Vagina (tissue), 2 donors: ENCODE measurements at regions not wholly inside any gene's neighbourhood (a gene's known extent, or its start where the extent isn't known, plus 50 kb on each side); places are given as distances from the start of the nearest gene placed in this dataset.

Experiments used
- DNase-seq, 2 donors: peaks; one replicate each; pipeline ENCODE4 v3.0.0-alpha.2; 2017; ENCODE audit errors: extremely low spot score in 2 of 2
- H3K27ac ChIP-seq: fragments of 200-600 bp; sonication (generic); one replicate; pipeline ENCODE4 v1.5.1; 2019
- H3K27me3 ChIP-seq: fragments of 200-600 bp; sonication (generic); one replicate; pipeline ENCODE4 v1.5.1; 2019
- H3K36me3 ChIP-seq, 2 donors: fragments of 200-600 bp; sonication (generic); one replicate each; pipeline ENCODE4 v1.5.1; 2017 to 2019
- H3K4me1 ChIP-seq: fragments of 200-600 bp; sonication (generic); one replicate; pipeline ENCODE4 v1.5.1; 2019
- H3K4me3 ChIP-seq, 2 donors: fragments of 200-600 bp; sonication (generic); 1 replicate in 1 of 2; 2 replicates in 1 of 2; pipeline ENCODE4 v1.5.1; 2016 to 2019
- H3K9me3 ChIP-seq: fragments of 200-600 bp; sonication (generic); one replicate; pipeline ENCODE4 v1.5.1; 2019
- POLR2A ChIP-seq, 2 donors: fragments of 450-650 bp; IDR thresholded peaks; one replicate each; pipeline ENCODE4 v1.6.1; 2017; ENCODE audit warnings: antibody characterized with exemption in 2 of 2, mild to moderate bottlenecking in 2 of 2, moderate library complexity in 2 of 2
- POLR2AphosphoS5 ChIP-seq, 2 donors: sonication (generic); formaldehyde crosslinking; IDR thresholded peaks; one replicate each; pipeline ENCODE4 v1.9.0; 2017; ENCODE audit warnings: antibody characterized with exemption in 2 of 2, mild to moderate bottlenecking in 2 of 2, low read depth in 1 of 2; ENCODE audit not compliant: insufficient read depth in 1 of 2
- intact Hi-C: fragments of 100-400 bp; cut with DNase I; formaldehyde crosslinking; loops from one replicate; pipeline ENCODE4 v1.15.1; 2023
- TF ChIP-seq, protein P1 (sequence below), 3 experiments: fragments of 450-650 bp in 2 of 3; fragments of 200-600 bp in 1 of 3; sonication (generic) in 1 of 3; IDR thresholded peaks; one replicate each; pipeline ENCODE4 v1.5.1; 2017 to 2019; ENCODE audit warnings: antibody characterized with exemption in 3 of 3, mild to moderate bottlenecking in 2 of 3, moderate library complexity in 2 of 3

DNA sequence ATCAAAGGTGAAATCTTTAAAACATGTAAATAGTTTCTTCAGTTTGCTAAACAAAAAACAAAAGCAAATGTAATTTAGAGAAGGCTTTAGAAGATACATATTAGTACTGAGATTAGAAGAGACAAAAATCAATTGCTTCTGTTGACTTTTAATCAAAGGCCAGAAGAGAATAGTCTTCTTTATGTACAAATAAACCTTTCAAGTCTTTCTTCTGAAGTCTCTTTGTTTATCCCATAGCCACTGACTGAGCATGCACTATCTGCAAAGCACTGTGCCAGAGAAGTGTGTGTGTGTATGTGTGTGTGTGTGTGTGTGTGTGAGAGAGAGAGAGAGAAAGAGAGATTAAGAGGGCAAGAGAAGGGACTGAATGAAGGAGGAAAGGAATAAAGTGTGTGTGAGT lies 198.4 kb downstream of the GLUD2 start:
- Histone ChIP-seq H3K4me1 (no peaks in the 10 kb centered on the region), H3K27ac (no peak overlapping the region), H3K4me3 (no peak overlapping the region), H3K27me3 (no peaks in the 10 kb centered on the region), H3K9me3 (no peaks in the 10 kb centered on the region), H3K36me3 (no peaks in the 10 kb centered on the region)
- no peak for TF ChIP-seq POLR2A (IDR thresholded peaks at IDR 0.05)
- TF ChIP-seq, protein P1, sequence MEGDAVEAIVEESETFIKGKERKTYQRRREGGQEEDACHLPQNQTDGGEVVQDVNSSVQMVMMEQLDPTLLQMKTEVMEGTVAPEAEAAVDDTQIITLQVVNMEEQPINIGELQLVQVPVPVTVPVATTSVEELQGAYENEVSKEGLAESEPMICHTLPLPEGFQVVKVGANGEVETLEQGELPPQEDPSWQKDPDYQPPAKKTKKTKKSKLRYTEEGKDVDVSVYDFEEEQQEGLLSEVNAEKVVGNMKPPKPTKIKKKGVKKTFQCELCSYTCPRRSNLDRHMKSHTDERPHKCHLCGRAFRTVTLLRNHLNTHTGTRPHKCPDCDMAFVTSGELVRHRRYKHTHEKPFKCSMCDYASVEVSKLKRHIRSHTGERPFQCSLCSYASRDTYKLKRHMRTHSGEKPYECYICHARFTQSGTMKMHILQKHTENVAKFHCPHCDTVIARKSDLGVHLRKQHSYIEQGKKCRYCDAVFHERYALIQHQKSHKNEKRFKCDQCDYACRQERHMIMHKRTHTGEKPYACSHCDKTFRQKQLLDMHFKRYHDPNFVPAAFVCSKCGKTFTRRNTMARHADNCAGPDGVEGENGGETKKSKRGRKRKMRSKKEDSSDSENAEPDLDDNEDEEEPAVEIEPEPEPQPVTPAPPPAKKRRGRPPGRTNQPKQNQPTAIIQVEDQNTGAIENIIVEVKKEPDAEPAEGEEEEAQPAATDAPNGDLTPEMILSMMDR (IDR thresholded peaks at IDR 0.05), result no peak
- no peak for TF ChIP-seq POLR2AphosphoS5 (IDR thresholded peaks at IDR 0.05; ENCODE audit: insufficient read depth in 1 of 2, low read depth in 1 of 2)
- DNase-seq, result no peak
- intact Hi-C loops, result no loop called here

GRCh38 chrX:121254336-121254735 lies 206.9 kb downstream of the GLUD2 start:
- no peak overlapping the region for H3K4me3 ChIP-seq
- H3K36me3 ChIP-seq, result no peaks in the 10 kb centered on the region
- no peak overlapping the region for H3K27ac ChIP-seq
- H3K4me1 ChIP-seq, result no peaks in the 10 kb centered on the region
- no peaks in the 10 kb centered on the region for H3K9me3 ChIP-seq
- intact Hi-C loops, result no loop called here
- no peak for DNase-seq
- TF ChIP-seq POLR2A (IDR thresholded peaks at IDR 0.05) (no peak), POLR2AphosphoS5 (IDR thresholded peaks at IDR 0.05; ENCODE audit: insufficient read depth in 1 of 2, low read depth in 1 of 2) (no peak)
- TF ChIP-seq, protein P1 (IDR thresholded peaks at IDR 0.05), result no peak
- no peaks in the 10 kb centered on the region for H3K27me3 ChIP-seq

DNA sequence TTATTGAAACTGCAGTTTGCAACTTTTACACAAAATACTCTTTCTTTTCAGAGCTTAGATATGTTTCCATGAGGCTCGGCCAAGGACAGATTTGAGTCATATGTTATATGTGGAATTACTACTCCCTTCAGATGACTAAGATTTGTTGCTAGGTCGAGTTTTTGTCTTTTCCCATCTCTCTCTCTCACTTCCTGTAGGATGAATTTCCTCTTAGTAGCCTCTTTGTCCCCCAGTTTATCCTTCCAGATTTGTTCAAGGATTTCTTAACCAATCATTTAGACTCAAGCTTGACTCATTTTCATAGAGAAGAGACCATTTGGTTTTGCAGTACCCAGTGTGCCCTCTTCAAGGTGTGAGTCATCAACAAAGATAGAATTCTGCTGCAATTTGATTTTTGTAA lies 209.2 kb downstream of the GLUD2 start:
- Histone ChIP-seq H3K9me3 (no peaks in the 10 kb centered on the region), H3K4me1 (no peaks in the 10 kb centered on the region), H3K36me3 (no peaks in the 10 kb centered on the region), H3K4me3 (no peak overlapping the region), H3K27ac (no peak overlapping the region), H3K27me3 (no peaks in the 10 kb centered on the region)
- DNase-seq, result no peak
- intact Hi-C loops, result no loop called here
- TF ChIP-seq, protein P1 (IDR thresholded peaks at IDR 0.05), result no peak
- TF ChIP-seq POLR2A (IDR thresholded peaks at IDR 0.05) (no peak), POLR2AphosphoS5 (IDR thresholded peaks at IDR 0.05; ENCODE audit: insufficient read depth in 1 of 2, low read depth in 1 of 2) (no peak)

GRCh38 chrX:121258545-121258944 lies 211.1 kb downstream of the GLUD2 start:
- no peak for DNase-seq
- TF ChIP-seq, protein P1 (IDR thresholded peaks at IDR 0.05), result no peak
- no peak for TF ChIP-seq POLR2A (IDR thresholded peaks at IDR 0.05)
- no peak for TF ChIP-seq POLR2AphosphoS5 (IDR thresholded peaks at IDR 0.05; ENCODE audit: insufficient read depth in 1 of 2, low read depth in 1 of 2)

DNA sequence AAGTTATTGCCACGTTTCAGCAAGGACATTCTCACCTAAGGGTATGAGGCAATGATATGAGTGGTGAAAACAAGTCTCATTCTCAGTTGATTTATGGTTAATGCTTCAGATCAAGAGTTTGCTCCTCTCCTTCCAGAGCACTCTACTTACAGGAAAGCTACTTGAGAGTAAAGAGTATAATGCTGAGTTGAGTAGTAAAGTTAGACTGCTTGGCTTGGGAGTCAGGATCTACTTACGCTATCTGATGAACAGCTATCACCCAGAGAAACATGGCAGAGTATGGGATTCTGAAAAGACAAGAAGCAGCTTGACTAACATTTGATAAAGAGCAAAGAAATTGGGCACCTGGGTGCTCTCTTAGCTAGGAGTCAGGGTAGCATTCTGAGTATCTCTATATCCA lies 211.8 kb downstream of the GLUD2 start:
- no peaks in the 10 kb centered on the region for H3K27me3 ChIP-seq
- no peaks in the 10 kb centered on the region for H3K36me3 ChIP-seq
- no peak overlapping the region for H3K4me3 ChIP-seq
- intact Hi-C loops, result no loop called here
- no peak overlapping the region for H3K27ac ChIP-seq
- DNase-seq, result no peak
- TF ChIP-seq POLR2AphosphoS5 (IDR thresholded peaks at IDR 0.05; ENCODE audit: insufficient read depth in 1 of 2, low read depth in 1 of 2) (no peak), POLR2A (IDR thresholded peaks at IDR 0.05) (no peak)
- TF ChIP-seq, protein P1 (IDR thresholded peaks at IDR 0.05), result no peak
- no peaks in the 10 kb centered on the region for H3K9me3 ChIP-seq
- H3K4me1 ChIP-seq, result no peaks in the 10 kb centered on the region

More at GRCh38 chrX:121258545-121258944, 211.1 kb downstream of the GLUD2 start:
- Histone ChIP-seq H3K36me3 (no peaks in the 10 kb centered on the region), H3K9me3 (no peaks in the 10 kb centered on the region), H3K27me3 (no peaks in the 10 kb centered on the region), H3K4me3 (no peak overlapping the region), H3K27ac (no peak overlapping the region), H3K4me1 (no peaks in the 10 kb centered on the region)
- intact Hi-C loops, result no loop called here
